Middle frontal gyrus (tissue), 1 donor: ENCODE measurements at regions not wholly inside any gene's neighbourhood (a gene's known extent, or its start where the extent isn't known, plus 50 kb on each side); places are given as distances from the start of the nearest gene placed in this dataset.

ENCODE experiments used
- DNase-seq: peaks from one replicate; pipeline ENCODE4 v3.0.0-alpha.2; 2015; ENCODE audit warnings: low spot score; ENCODE audit errors: extremely low spot score

DNA sequence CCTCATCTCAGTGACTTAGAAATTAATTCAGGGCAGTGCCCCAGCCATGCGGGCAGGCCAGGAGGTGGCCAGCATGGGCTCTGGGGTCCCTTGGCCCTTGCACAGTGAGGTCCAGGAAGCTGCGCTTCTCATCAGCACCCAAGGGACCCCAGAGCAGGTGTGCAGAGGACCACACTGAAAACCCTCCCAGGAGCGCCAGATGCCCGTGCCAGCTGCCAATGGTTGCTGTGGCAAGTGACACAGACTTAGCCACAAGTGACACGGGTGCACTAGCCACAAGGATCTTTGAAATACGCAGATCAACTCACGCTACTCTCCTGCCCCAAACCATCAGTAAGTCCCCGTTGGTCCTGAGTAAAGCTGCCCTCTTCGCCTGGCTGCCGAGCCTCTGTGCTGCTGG is 88.1 kb downstream of the ERMARD start:
- no peak for DNase-seq

DNA sequence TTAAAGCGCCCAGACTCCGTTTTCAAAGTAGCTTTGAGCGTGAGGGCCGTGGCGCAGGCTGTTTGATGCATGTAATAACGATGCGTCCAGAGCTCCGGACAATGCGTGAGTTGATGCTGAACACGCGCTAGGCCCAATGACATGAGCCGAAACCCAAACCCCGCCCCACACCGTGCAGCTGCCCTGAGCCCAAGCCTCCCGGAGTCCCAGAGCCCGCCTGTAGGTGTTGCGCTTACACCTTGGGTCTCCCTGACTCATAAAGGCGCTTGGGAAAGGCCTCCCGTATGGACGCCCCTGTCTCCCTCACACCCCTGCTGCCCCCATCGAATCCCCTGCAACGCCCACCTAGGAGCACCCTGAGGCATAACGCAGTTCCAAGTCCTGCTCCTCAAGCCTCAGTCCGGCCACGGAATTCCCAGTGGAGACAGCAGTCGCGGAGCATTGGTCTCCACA is 87.6 kb downstream of the ERMARD start:
- no peak for DNase-seq

- DNase-seq = no peak
Measured at GRCh38 chr6:169838346-169839028, 87.1 kb downstream of the ERMARD start.

- DNase-seq = no peak
Measured at GRCh38 chr6:169837529-169838250, 86.3 kb downstream of the ERMARD start.

DNA sequence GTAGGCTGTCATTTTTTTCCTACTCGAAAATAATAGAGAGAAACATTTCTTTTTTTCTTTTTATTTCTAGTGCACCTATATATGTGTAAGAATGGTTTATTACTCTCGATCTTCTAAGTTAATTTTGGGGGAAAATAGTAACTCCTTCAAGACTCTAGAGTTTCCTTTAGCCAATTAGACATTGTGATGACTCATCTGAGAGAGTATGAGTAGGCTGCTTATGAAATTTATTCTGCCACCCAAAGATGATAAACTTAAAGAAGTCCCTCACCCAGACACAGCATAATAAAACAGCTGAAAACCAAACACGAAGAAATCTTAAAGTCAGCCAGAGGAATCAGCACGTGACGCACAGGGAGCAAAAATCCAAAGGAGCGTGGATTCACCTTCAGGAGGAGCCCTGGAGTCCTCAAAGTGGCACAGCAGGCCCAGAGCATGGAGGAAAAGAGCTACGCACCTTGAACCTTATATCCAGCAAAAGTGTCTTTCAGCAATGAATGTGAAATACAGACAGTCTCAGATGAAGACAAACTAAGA is 81.9 kb downstream of the ERMARD start:
- DNase-seq = no peak

- no peak for DNase-seq
Measured at GRCh38 chr6:169832247-169832948, 81.0 kb downstream of the ERMARD start.

- DNase-seq = peak; percentile 57
Measured at GRCh38 chr6:169831450-169832246, 80.2 kb downstream of the ERMARD start.
